Stimulated activated effector memory CD8-positive, alpha-beta T cell treated with anti-CD3 and anti-CD28 coated beads, Interleukin-12 subunit alpha, Interleukin-12 subunit beta, amount 100 ng/mL, for 72 hours (primary cell): ENCODE measurements at regions not wholly inside any gene's neighbourhood (a gene's known extent, or its start where the extent isn't known, plus 50 kb on each side); places are given as distances from the start of the nearest gene placed in this dataset.
"Not testable (repeated sequence)": the region's sequence is repeated elsewhere in the genome, so short reads cannot be mapped to it uniquely, and the experiment has no call there.

Experiments used
- ATAC-seq: fragments of 150-1000 bp; cut with Tn5 transposase; 2 replicates; pipeline ENCODE4 v1.10.0; 2021
- DNase-seq, 2 donors: peaks; one replicate each; pipeline ENCODE4 v3.0.0; 2021 to 2022; ENCODE audit warnings: low spot score in 2 of 2
- H3K27ac Mint-ChIP-seq: one replicate; pipeline ENCODE4 v1.8.0; 2022; ENCODE audit warnings: mild to moderate bottlenecking, mixed read lengths
- H3K36me3 Mint-ChIP-seq: one replicate; pipeline ENCODE4 v1.8.0; 2022; ENCODE audit warnings: mild to moderate bottlenecking, mixed read lengths
- H3K4me1 Mint-ChIP-seq: one replicate; pipeline ENCODE4 v1.8.0; 2022; ENCODE audit warnings: mixed read lengths
- H3K4me3 Mint-ChIP-seq: one replicate; pipeline ENCODE4 v1.8.0; 2022; ENCODE audit warnings: mild to moderate bottlenecking, mixed read lengths
- H3K9me3 Mint-ChIP-seq: one replicate; pipeline ENCODE4 v1.8.0; 2022; ENCODE audit warnings: mixed read lengths

- Mint-ChIP-seq H3K9me3 (peaks cover 16% of the 10 kb centered on the region), H3K36me3 (no peaks in the 10 kb centered on the region), H3K4me1 (no peaks in the 10 kb centered on the region), H3K27ac (no peak overlapping the region), H3K4me3 (no peak overlapping the region)
- ATAC-seq: no peak
- no peak for DNase-seq
Measured at GRCh38 chr13:81283062-81283461, 942.1 kb upstream of the SPRY2 start.

- peaks cover 28% of the 10 kb centered on the region for H3K9me3 Mint-ChIP-seq
Measured at GRCh38 chr13:81275666-81276258, 934.8 kb upstream of the SPRY2 start.

GRCh38 chr13:81247711-81248110 is 906.8 kb upstream of the SPRY2 start:
- no peaks in the 10 kb centered on the region for H3K36me3 Mint-ChIP-seq
- DNase-seq (no peak), ATAC-seq (no peak)
- no peaks in the 10 kb centered on the region for H3K4me1 Mint-ChIP-seq
- H3K4me3 Mint-ChIP-seq: no peak overlapping the region
- peaks cover 15% of the 10 kb centered on the region for H3K9me3 Mint-ChIP-seq
- no peak overlapping the region for H3K27ac Mint-ChIP-seq

More at GRCh38 chr13:81275666-81276258, 934.8 kb upstream of the SPRY2 start:
- ATAC-seq (no peak), DNase-seq (no peak)
- Mint-ChIP-seq H3K27ac (no peak overlapping the region), H3K36me3 (no peaks in the 10 kb centered on the region), H3K4me3 (no peak overlapping the region), H3K4me1 (no peaks in the 10 kb centered on the region)

- H3K36me3 Mint-ChIP-seq: no peaks in the 10 kb centered on the region
- no peak for ATAC-seq
- DNase-seq: no peak
- no peak overlapping the region for H3K27ac Mint-ChIP-seq
- H3K9me3 Mint-ChIP-seq: peaks cover 12% of the 10 kb centered on the region
- no peaks in the 10 kb centered on the region for H3K4me1 Mint-ChIP-seq
- no peak overlapping the region for H3K4me3 Mint-ChIP-seq
Measured at GRCh38 chr13:81246556-81246955, 905.6 kb upstream of the SPRY2 start.

DNA sequence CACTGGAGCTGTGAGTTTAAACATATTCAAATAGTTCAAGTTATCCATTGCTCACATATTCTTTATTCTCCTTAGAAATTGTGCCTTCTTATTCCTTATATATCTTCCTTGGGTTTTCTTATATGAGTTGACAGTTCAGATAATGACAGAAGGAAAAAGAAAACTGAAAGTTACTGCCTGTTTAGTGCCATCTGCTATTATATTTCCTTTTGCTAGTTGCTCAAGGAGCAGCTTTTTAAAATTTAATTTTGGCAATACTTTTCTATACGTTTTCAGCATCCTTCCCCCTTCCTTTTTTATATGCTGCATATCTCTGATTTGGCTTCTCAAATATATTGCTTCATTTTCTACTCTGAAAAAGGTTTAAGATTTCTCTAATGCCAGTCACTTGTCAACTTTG is 903.1 kb upstream of the SPRY2 start:
- no peak overlapping the region for H3K27ac Mint-ChIP-seq
- H3K4me1 Mint-ChIP-seq: no peaks in the 10 kb centered on the region
- H3K4me3 Mint-ChIP-seq: no peak overlapping the region
- H3K36me3 Mint-ChIP-seq: no peaks in the 10 kb centered on the region
- peaks cover 12% of the 10 kb centered on the region for H3K9me3 Mint-ChIP-seq
- DNase-seq (no peak), ATAC-seq (no peak)

DNA sequence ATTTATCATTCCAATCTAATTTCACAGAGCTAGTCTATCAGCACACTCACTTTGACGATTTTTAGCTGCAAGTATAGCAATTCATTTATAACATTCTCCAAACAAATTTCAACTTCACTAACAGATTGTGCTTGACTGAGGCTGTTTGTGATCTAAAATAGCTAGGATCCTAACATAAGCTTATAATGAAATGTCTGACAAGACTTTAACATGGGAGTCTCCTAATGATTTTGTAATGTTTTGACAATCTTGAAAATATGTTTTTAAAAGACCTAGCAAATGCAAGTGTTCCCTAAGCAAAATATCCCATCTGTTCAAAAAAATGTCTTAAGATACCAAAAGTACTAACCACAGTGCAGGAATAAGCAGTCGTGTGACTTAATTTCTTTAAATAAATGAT is 889.5 kb upstream of the SPRY2 start:
- Mint-ChIP-seq H3K27ac (no peak overlapping the region), H3K36me3 (no peaks in the 10 kb centered on the region), H3K4me3 (no peak overlapping the region), H3K9me3 (peaks cover 5% of the 10 kb centered on the region), H3K4me1 (no peaks in the 10 kb centered on the region)
- no peak for DNase-seq
- ATAC-seq: no peak

DNA sequence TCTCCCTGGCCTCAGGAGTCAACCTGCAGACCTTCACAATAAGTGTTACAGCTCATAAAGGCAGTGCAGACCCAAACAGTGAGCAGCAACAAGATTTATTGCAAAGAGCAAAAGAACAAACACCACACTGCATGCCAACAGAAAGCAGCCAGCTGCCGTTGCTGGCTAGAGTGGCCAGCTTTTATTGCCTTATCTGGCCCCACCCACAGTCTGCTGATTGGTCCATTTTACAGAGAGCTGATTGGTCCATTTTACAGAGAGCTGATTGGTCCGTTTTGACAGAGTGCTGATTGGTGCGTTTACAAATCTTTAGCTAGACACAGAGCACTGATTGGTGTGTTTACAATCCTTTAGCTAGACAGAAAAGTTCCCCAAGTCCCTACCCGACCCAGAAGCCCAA is 885.9 kb upstream of the SPRY2 start:
- not testable (repeated sequence) for H3K4me3 Mint-ChIP-seq, ATAC-seq, H3K4me1 Mint-ChIP-seq, DNase-seq, H3K9me3 Mint-ChIP-seq, H3K27ac Mint-ChIP-seq, H3K36me3 Mint-ChIP-seq

GRCh38 chr13:81224209-81224833 is 883.4 kb upstream of the SPRY2 start:
- DNase-seq (no peak), ATAC-seq (no peak)
- Mint-ChIP-seq H3K4me1 (no peaks in the 10 kb centered on the region), H3K9me3 (peaks cover 3% of the 10 kb centered on the region), H3K4me3 (no peak overlapping the region), H3K36me3 (no peaks in the 10 kb centered on the region), H3K27ac (no peak overlapping the region)

- no peaks in the 10 kb centered on the region for H3K36me3 Mint-ChIP-seq
- peaks cover 3% of the 10 kb centered on the region for H3K9me3 Mint-ChIP-seq
- H3K27ac Mint-ChIP-seq: no peak overlapping the region
- no peak for DNase-seq
- no peak for ATAC-seq
- H3K4me1 Mint-ChIP-seq: no peaks in the 10 kb centered on the region
- no peak overlapping the region for H3K4me3 Mint-ChIP-seq
Measured at GRCh38 chr13:81223778-81224177, 882.9 kb upstream of the SPRY2 start.

GRCh38 chr13:81211713-81212112 is 870.8 kb upstream of the SPRY2 start:
- Mint-ChIP-seq H3K36me3 (no peaks in the 10 kb centered on the region), H3K4me3 (no peak overlapping the region), H3K27ac (no peak overlapping the region), H3K4me1 (no peaks in the 10 kb centered on the region), H3K9me3 (peaks cover 13% of the 10 kb centered on the region)
- no peak for ATAC-seq
- no peak for DNase-seq

DNA sequence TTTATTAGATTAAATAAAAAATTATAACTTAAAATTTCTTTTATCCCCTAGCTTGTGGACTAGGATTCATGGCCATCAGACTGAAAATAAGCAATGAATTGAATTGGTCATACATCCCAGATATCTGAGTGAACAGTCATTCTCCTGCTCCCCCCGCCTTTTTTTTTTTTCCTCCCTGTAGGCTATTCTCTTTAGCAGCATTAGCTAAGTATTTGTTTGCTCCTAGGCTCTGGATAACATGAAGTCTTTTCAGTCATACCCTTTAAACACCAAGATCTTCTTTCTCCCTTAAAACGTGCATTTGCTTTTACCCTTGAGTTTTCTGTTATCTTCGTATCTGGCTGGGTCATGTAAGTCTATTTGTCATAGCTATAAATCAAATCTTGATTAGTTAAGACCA is 866.7 kb upstream of the SPRY2 start:
- peaks cover 10% of the 10 kb centered on the region for H3K9me3 Mint-ChIP-seq
- ATAC-seq (no peak), DNase-seq (no peak)
- H3K4me1 Mint-ChIP-seq: no peaks in the 10 kb centered on the region
- no peak overlapping the region for H3K27ac Mint-ChIP-seq
- H3K36me3 Mint-ChIP-seq: no peaks in the 10 kb centered on the region
- H3K4me3 Mint-ChIP-seq: no peak overlapping the region

DNA sequence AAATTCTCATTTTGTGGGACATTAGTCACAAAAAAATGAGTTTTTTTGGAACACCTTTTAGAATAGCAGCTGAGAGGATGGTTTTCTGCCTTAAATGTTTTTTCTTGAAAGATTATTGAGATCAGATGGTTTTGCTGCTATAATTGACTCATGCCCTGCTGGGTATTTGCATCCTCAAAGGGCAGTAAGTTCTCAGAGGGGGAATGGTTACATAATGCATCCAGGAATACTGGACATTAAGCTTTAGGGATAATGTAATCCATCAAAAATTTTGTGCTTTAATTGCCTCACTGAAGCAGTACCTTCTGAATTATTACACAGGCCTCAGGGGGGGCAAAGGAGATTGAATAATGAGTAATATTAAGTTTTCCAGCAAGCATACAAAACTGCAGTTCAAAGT is 866.3 kb upstream of the SPRY2 start:
- Mint-ChIP-seq H3K9me3 (peaks cover 10% of the 10 kb centered on the region), H3K4me3 (no peak overlapping the region), H3K36me3 (no peaks in the 10 kb centered on the region), H3K27ac (no peak overlapping the region), H3K4me1 (no peaks in the 10 kb centered on the region)
- ATAC-seq (no peak), DNase-seq (no peak)

- no peak overlapping the region for H3K27ac Mint-ChIP-seq
- H3K9me3 Mint-ChIP-seq: peaks cover 11% of the 10 kb centered on the region
Measured at GRCh38 chr13:81203783-81204182, 862.9 kb upstream of the SPRY2 start.

DNA sequence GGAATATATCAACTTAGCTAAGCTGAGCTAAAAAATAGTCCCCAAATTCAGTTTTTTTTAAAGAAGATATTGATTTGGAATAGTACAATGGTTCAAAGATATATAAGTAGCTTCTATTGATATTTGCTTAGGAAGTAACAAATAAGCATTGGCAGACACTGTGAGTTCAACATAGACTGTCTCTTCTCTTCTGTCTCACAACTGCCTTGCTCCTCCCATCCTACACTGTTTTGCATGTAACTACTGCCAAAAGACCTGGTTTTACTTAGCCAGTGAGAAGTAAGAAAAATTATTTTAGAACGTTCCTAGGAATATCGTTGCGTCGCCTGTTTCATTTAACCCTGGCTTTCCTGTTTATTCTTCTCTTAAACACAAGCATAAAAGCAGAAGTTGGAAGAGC is 859.0 kb upstream of the SPRY2 start:
- no peak overlapping the region for H3K27ac Mint-ChIP-seq
- no peaks in the 10 kb centered on the region for H3K36me3 Mint-ChIP-seq
- no peak overlapping the region for H3K4me3 Mint-ChIP-seq
- no peaks in the 10 kb centered on the region for H3K4me1 Mint-ChIP-seq
- no peak for DNase-seq
- H3K9me3 Mint-ChIP-seq: peaks cover 13% of the 10 kb centered on the region
- no peak for ATAC-seq

More at GRCh38 chr13:81203783-81204182, 862.9 kb upstream of the SPRY2 start:
- ATAC-seq (no peak), DNase-seq (no peak)
- Mint-ChIP-seq H3K4me1 (no peaks in the 10 kb centered on the region), H3K36me3 (no peaks in the 10 kb centered on the region), H3K4me3 (no peak overlapping the region)

DNA sequence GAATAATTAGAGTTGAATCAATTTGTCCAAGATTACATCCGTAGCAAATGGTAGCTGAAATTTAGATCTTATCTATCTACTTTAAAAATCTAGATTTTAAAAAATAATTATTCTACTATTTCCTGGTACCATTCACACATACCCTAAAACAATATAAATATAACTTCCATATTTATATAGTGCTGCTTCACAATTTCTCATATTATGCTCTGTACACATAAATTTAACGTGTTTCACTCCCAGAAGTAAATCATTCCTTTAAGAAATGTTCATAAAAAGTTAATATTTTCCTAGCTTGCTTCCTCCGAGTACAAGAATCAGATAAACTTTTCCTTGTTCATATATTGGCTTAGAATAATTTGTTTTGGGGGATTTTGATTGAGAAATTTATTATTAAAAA is 857.0 kb upstream of the SPRY2 start:
- Mint-ChIP-seq H3K27ac (no peak overlapping the region), H3K4me3 (no peak overlapping the region), H3K9me3 (peaks cover 13% of the 10 kb centered on the region), H3K36me3 (no peaks in the 10 kb centered on the region), H3K4me1 (no peaks in the 10 kb centered on the region)
- ATAC-seq (no peak), DNase-seq (no peak)

DNA sequence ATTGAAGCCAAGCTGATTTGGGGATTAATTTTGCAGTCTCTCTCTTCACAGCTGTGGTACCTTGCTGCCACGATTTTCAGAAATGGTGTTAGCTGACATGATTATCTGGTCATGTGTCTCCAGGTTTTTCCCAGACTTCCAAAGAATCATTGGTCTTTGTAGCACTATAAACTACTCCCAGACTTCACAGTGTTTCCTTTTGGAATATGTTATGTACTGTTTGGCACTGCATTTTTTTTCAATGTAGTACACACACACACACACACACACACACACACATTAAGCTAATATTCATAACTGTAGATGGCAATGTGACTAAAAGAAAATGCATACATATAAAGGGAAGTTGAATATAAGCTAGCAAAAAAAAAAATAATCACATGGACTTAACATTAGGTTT is 856.6 kb upstream of the SPRY2 start:
- no peak overlapping the region for H3K27ac Mint-ChIP-seq
- no peak for ATAC-seq

More for the DNA sequence above, 856.6 kb upstream of the SPRY2 start:
- Mint-ChIP-seq H3K9me3 (peaks cover 13% of the 10 kb centered on the region), H3K4me3 (no peak overlapping the region), H3K36me3 (no peaks in the 10 kb centered on the region), H3K4me1 (no peaks in the 10 kb centered on the region)
- DNase-seq: no peak
